Stomach (tissue), 8 donors: ENCODE measurements at regions not wholly inside any gene's neighbourhood (a gene's known extent, or its start where the extent isn't known, plus 50 kb on each side); places are given as distances from the start of the nearest gene placed in this dataset.

Experiments
- DNase-seq, 2 donors: peaks; one replicate each; pipeline versions ENCODE4 v3.0.0 to v3.0.0-alpha.2; 2013 to 2019
- H3K27ac ChIP-seq, 5 donors: fragments of 200-600 bp in 4 of 5; sonication (generic) in 4 of 5; one replicate each; pipeline ENCODE4 v1.5.1; 2013 to 2019; ENCODE audit warnings: mild to moderate bottlenecking in 1 of 5, moderate library complexity in 1 of 5
- H3K27me3 ChIP-seq, 3 donors: fragments of 200-600 bp; sonication (generic); one replicate each; pipeline ENCODE4 v1.5.1; 2017 to 2019; ENCODE audit warnings: mixed run types in 1 of 3
- H3K36me3 ChIP-seq, 4 donors: fragments of 200-600 bp; sonication (generic); 1 replicate in 3 of 4; 2 replicates in 1 of 4; pipeline ENCODE4 v1.5.1; 2016 to 2019
- H3K4me1 ChIP-seq, 4 donors: fragments of 200-600 bp; sonication (generic); one replicate each; pipeline ENCODE4 v1.5.1; 2016 to 2019
- H3K4me3 ChIP-seq, 4 donors: fragments of 200-600 bp; sonication (generic) in 3 of 4; one replicate each; pipeline ENCODE4 v1.5.1; 2016 to 2019; ENCODE audit warnings: mild to moderate bottlenecking in 1 of 4
- H3K9me3 ChIP-seq, 4 donors: fragments of 200-600 bp; sonication (generic); one replicate each; pipeline ENCODE4 v1.5.1; 2016 to 2019
- EP300 ChIP-seq: sonication (generic); formaldehyde crosslinking; IDR thresholded peaks from one replicate; pipeline ENCODE4 v1.6.1; 2017; ENCODE audit warnings: antibody characterized with exemption
- POLR2A ChIP-seq, 4 donors: fragments of 450-650 bp; IDR thresholded peaks; one replicate each; pipeline ENCODE4 v1.6.1; 2016; ENCODE audit warnings: antibody characterized with exemption in 4 of 4, control low read depth in 2 of 4, mild to moderate bottlenecking in 1 of 4, moderate library complexity in 1 of 4
- POLR2AphosphoS5 ChIP-seq, 3 donors: sonication (generic); formaldehyde crosslinking; IDR thresholded peaks; one replicate each; pipeline ENCODE4 v1.6.1; 2016; ENCODE audit warnings: antibody characterized with exemption in 3 of 3
- WGBS, 5 donors: extraction: QIAGEN DNeasy Blood & Tissue Kit in 3 of 5; methylation state at CpG; one replicate each; pipeline versions ENCODE4 v1.1.5 to v1.1.7; 2013 to 2018; 5-methylcytosine and 5-hydroxymethylcytosine counted together
- intact Hi-C: fragments of 100-400 bp; cut with DNase I; formaldehyde crosslinking; loops from one replicate; pipeline ENCODE4 v1.15.1; 2023; ENCODE audit warnings: low total_unique reads
- TF ChIP-seq, protein P1 (sequence below), 7 experiments: fragments of 450-650 bp in 4 of 7; fragments of 200-600 bp in 3 of 7; sonication (generic) in 3 of 7; IDR thresholded peaks; one replicate each; pipeline ENCODE4 v1.5.1; 2016 to 2019; ENCODE audit warnings: antibody characterized with exemption in 7 of 7, control low read depth in 2 of 7, mild to moderate bottlenecking in 1 of 7
- donor health status: healthy with polysubstance abuse.
- donor health status: Bipolar disorder and iron deficiency.
- donor health status: healthy.

GRCh38 chr9:82363198-82363597 is 374.6 kb downstream of the SPATA31D1 start:
- intact Hi-C loops, result no loop called here
- Histone ChIP-seq H3K4me1 (no peaks in the 10 kb centered on the region), H3K27me3 (no peaks in the 10 kb centered on the region), H3K9me3 (no peaks in the 10 kb centered on the region), H3K27ac (no peak overlapping the region), H3K36me3 (no peaks in the 10 kb centered on the region), H3K4me3 (no peak overlapping the region)
- no peak for DNase-seq
- TF ChIP-seq, protein P1, sequence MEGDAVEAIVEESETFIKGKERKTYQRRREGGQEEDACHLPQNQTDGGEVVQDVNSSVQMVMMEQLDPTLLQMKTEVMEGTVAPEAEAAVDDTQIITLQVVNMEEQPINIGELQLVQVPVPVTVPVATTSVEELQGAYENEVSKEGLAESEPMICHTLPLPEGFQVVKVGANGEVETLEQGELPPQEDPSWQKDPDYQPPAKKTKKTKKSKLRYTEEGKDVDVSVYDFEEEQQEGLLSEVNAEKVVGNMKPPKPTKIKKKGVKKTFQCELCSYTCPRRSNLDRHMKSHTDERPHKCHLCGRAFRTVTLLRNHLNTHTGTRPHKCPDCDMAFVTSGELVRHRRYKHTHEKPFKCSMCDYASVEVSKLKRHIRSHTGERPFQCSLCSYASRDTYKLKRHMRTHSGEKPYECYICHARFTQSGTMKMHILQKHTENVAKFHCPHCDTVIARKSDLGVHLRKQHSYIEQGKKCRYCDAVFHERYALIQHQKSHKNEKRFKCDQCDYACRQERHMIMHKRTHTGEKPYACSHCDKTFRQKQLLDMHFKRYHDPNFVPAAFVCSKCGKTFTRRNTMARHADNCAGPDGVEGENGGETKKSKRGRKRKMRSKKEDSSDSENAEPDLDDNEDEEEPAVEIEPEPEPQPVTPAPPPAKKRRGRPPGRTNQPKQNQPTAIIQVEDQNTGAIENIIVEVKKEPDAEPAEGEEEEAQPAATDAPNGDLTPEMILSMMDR (IDR thresholded peaks at IDR 0.05), result no peak
- no peak for TF ChIP-seq POLR2AphosphoS5 (IDR thresholded peaks at IDR 0.05)
- no peak for TF ChIP-seq POLR2A (IDR thresholded peaks at IDR 0.05)
- TF ChIP-seq EP300, result no peak
- 74 to 87% (median 82%) methylated on average over 5 of the region's 5 CpGs for WGBS, 5 donors

DNA sequence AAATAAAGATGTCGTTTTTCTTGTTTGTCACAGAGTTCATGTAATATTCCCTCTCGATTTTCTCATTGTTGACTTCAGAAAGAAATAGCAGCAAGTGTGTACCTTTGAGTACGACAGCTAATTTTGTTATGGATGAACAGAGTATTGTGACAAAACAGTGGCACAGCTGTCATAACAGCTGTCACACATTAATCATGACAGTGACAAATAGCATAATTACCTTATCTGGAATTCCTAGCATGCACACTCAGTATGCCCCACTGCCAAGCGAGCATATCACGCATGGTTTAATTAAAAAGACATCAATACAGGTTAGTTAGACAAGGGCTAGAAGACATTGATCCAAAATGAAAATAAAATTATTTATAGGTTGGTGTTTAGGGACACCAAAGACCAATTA is 375.1 kb downstream of the SPATA31D1 start:
- intact Hi-C loops, result no loop called here
- Histone ChIP-seq H3K27ac (no peak overlapping the region), H3K4me3 (no peak overlapping the region), H3K9me3 (no peaks in the 10 kb centered on the region), H3K27me3 (no peaks in the 10 kb centered on the region), H3K36me3 (no peaks in the 10 kb centered on the region), H3K4me1 (no peaks in the 10 kb centered on the region)
- DNase-seq, result no peak
- TF ChIP-seq POLR2AphosphoS5 (IDR thresholded peaks at IDR 0.05), result no peak
- no peak for TF ChIP-seq POLR2A (IDR thresholded peaks at IDR 0.05)
- TF ChIP-seq, protein P1 (IDR thresholded peaks at IDR 0.05), result no peak
- no peak for TF ChIP-seq EP300
- 70 to 79% (median 75%) methylated on average over 5 of the region's 5 CpGs for WGBS, 5 donors

DNA sequence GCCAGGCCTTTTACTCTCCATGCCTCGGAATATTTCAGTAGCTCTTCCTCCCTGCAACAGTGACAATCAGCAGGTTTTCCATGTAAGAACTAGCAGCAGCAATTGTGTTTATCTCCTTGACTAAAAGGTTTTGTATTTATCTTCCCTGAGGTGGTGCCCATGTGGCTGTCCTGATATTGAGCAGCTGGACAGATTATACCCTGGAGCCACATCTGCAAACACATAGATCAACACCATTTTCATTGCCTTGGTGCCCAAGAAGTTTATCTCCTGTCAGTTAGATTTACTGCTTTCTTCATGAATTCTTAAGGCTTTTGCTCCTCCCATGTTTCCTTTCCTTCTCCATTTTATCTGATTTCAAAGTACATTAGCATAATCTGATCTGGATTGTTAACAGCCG is 378.4 kb downstream of the SPATA31D1 start:
- Histone ChIP-seq H3K27me3 (no peaks in the 10 kb centered on the region), H3K4me1 (no peaks in the 10 kb centered on the region)
- intact Hi-C loops, result no loop called here

GRCh38 chr9:82367929-82368328 is 379.4 kb downstream of the SPATA31D1 start:
- no peak overlapping the region for H3K4me3 ChIP-seq
- no peak overlapping the region for H3K27ac ChIP-seq
- no peak for DNase-seq
- no peaks in the 10 kb centered on the region for H3K36me3 ChIP-seq
- 92 to 98% (median 96%) methylated on average over 1 of the region's 1 CpG for WGBS, 5 donors
- H3K4me1 ChIP-seq, result no peaks in the 10 kb centered on the region
- no peaks in the 10 kb centered on the region for H3K27me3 ChIP-seq
- intact Hi-C loops, result no loop called here
- TF ChIP-seq, protein P1 (IDR thresholded peaks at IDR 0.05), result no peak
- TF ChIP-seq EP300 (no peak), POLR2AphosphoS5 (IDR thresholded peaks at IDR 0.05) (no peak), POLR2A (IDR thresholded peaks at IDR 0.05) (no peak)
- no peaks in the 10 kb centered on the region for H3K9me3 ChIP-seq

More for the DNA sequence above, 378.4 kb downstream of the SPATA31D1 start:
- 40 to 68% (median 56%) methylated on average over 2 of the region's 2 CpGs for WGBS, 5 donors
- TF ChIP-seq POLR2A (IDR thresholded peaks at IDR 0.05) (no peak), EP300 (no peak), POLR2AphosphoS5 (IDR thresholded peaks at IDR 0.05) (no peak)
- TF ChIP-seq, protein P1 (IDR thresholded peaks at IDR 0.05), result no peak
- DNase-seq, result no peak
- Histone ChIP-seq H3K4me3 (no peak overlapping the region), H3K27ac (no peak overlapping the region), H3K9me3 (no peaks in the 10 kb centered on the region), H3K36me3 (no peaks in the 10 kb centered on the region)
